T-helper 1 cell treated with Interleukin-12 subunit alpha and Interleukin-12 subunit beta and Interleukin-4 antibody, amounts not matched to agents 30 μg/mL and 1 μg/mL, for 36 hours (primary cell): ENCODE measurements at regions not wholly inside any gene's neighbourhood (a gene's known extent, or its start where the extent isn't known, plus 50 kb on each side); places are given as distances from the start of the nearest gene placed in this dataset.
"Not testable (repeated sequence)": the region's sequence is repeated elsewhere in the genome, so short reads cannot be mapped to it uniquely, and the experiment has no call there.

Source experiments
- H3K27ac Mint-ChIP-seq: one replicate; pipeline ENCODE4 v1.8.0; 2021; ENCODE audit warnings: mild to moderate bottlenecking, mixed read lengths
- H3K27me3 Mint-ChIP-seq: one replicate; pipeline ENCODE4 v1.8.0; 2021; ENCODE audit warnings: low read depth, mixed read lengths
- H3K36me3 Mint-ChIP-seq: one replicate; pipeline ENCODE4 v1.8.0; 2021; ENCODE audit warnings: low read depth, mixed read lengths
- H3K4me1 Mint-ChIP-seq: one replicate; pipeline ENCODE4 v1.8.0; 2021; ENCODE audit warnings: low read depth, mixed read lengths
- H3K4me3 Mint-ChIP-seq: one replicate; pipeline ENCODE4 v1.8.0; 2021; ENCODE audit warnings: mild to moderate bottlenecking, moderate library complexity, mixed read lengths
- H3K9me3 Mint-ChIP-seq: one replicate; pipeline ENCODE4 v1.8.0; 2021; ENCODE audit warnings: mixed read lengths

DNA sequence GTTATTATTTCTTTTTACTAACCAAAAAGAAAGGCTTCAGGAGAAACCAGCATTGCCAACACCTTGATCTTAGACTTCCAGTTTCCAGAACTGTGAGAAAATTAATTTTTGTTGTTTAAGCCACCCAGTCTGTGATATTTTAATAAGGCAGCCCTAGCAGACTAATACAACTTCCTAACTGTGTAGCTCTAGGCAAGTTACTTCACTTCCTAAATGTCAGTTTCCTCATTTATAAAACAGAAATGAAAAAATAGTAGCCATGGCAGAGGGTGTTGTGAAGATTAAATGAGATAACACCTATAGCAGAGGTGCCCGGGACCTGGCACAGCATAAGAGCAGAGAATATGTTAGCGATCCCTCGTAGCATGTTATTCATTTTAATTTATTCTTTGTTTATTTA is 66.6 kb upstream of the HAND1 start:
- Mint-ChIP-seq H3K36me3 (no peaks in the 10 kb centered on the region), H3K9me3 (no peaks in the 10 kb centered on the region), H3K27me3 (peaks cover 7% of the 10 kb centered on the region), H3K27ac (no peak overlapping the region), H3K4me1 (no peaks in the 10 kb centered on the region), H3K4me3 (no peak overlapping the region)

- H3K36me3 Mint-ChIP-seq = no peaks in the 10 kb centered on the region
- peaks cover 7% of the 10 kb centered on the region for H3K27me3 Mint-ChIP-seq
- no peaks in the 10 kb centered on the region for H3K9me3 Mint-ChIP-seq
- no peak overlapping the region for H3K27ac Mint-ChIP-seq
- no peak overlapping the region for H3K4me3 Mint-ChIP-seq
- no peaks in the 10 kb centered on the region for H3K4me1 Mint-ChIP-seq
These were observed 65.4 kb upstream of the HAND1 start for GRCh38 chr5:154543380-154543779.

DNA sequence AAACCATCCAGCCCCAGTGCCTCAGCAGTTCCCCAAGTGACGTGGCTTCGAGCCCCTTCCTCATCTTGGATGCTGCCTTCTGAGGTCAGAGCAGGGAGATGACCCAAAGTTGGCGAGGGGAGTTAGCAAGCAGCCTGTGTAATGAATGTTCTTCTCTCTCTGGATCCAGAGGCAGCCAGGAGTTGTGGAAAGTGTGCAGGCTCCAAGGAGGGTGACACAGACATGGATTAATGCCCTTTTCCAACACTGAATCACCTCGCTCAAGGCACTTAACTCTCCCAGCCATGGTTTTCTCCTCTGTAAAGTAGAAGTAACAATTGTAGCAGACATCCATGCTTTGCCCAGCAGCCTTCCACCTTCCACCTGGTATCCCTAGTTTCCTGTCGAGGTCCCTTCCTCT is 64.6 kb upstream of the HAND1 start:
- Mint-ChIP-seq H3K27ac (no peak overlapping the region), H3K9me3 (no peaks in the 10 kb centered on the region), H3K36me3 (no peaks in the 10 kb centered on the region), H3K4me1 (no peaks in the 10 kb centered on the region), H3K4me3 (no peak overlapping the region), H3K27me3 (peaks cover 7% of the 10 kb centered on the region)

- no peaks in the 10 kb centered on the region for H3K4me1 Mint-ChIP-seq
- peaks cover 4% of the 10 kb centered on the region for H3K27me3 Mint-ChIP-seq
- no peaks in the 10 kb centered on the region for H3K36me3 Mint-ChIP-seq
- H3K9me3 Mint-ChIP-seq = no peaks in the 10 kb centered on the region
- H3K27ac Mint-ChIP-seq = no peak overlapping the region
- no peak overlapping the region for H3K4me3 Mint-ChIP-seq
These were observed 64.0 kb upstream of the HAND1 start for GRCh38 chr5:154542000-154542399.

- Mint-ChIP-seq H3K9me3 (no peaks in the 10 kb centered on the region), H3K36me3 (no peaks in the 10 kb centered on the region), H3K4me1 (no peaks in the 10 kb centered on the region), H3K4me3 (no peak overlapping the region), H3K27me3 (no peaks in the 10 kb centered on the region), H3K27ac (no peak overlapping the region)
These were observed 63.5 kb upstream of the HAND1 start for GRCh38 chr5:154541553-154541952.

DNA sequence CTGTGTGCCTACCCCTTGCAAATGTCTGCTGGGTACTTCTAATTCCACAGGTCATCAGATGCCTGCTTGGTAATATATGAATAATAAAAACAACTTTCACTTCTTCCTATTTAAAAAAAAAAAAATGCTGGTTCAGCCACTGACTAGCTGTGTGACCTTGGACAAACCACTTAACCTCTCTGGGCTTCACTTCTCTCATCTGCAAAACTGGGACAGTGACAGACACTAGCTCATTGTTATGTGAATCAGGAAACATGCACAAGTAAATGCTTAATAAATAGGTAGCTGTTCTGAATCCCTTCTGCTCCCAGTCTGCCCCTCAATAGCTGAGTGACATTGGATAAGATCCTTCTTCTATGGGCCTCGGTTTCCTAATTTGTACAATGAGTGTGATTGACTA is 62.6 kb upstream of the HAND1 start:
- Mint-ChIP-seq H3K4me3 (no peak overlapping the region), H3K4me1 (no peaks in the 10 kb centered on the region), H3K27me3 (peaks cover 2% of the 10 kb centered on the region), H3K9me3 (no peaks in the 10 kb centered on the region), H3K27ac (no peak overlapping the region), H3K36me3 (no peaks in the 10 kb centered on the region)

GRCh38 chr5:154538492-154538891 is 60.5 kb upstream of the HAND1 start:
- H3K27me3 Mint-ChIP-seq = peaks cover 4% of the 10 kb centered on the region
- no peak overlapping the region for H3K27ac Mint-ChIP-seq
- no peak overlapping the region for H3K4me3 Mint-ChIP-seq
- H3K4me1 Mint-ChIP-seq = no peaks in the 10 kb centered on the region
- H3K9me3 Mint-ChIP-seq = no peaks in the 10 kb centered on the region
- no peaks in the 10 kb centered on the region for H3K36me3 Mint-ChIP-seq

DNA sequence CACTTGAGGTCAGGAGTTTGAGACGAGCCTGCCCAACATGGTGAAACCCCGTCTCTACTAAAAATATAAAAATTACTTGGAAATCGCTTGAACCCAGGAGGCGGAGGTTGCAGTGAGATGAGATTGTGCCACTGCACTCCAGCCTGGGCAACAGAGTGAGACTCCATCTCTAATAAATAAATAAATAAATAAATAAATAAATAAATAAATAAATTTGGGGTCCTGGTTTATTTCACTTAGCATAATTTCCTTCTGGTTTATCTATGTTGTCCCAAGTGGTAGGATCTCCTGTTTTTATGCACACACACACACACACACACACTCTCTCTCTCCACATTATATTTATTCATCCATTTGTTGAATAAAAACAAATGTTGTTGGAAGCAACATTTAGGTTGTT is 58.4 kb upstream of the HAND1 start:
- not testable (repeated sequence) for H3K36me3 Mint-ChIP-seq, H3K27me3 Mint-ChIP-seq, H3K4me1 Mint-ChIP-seq, H3K9me3 Mint-ChIP-seq, H3K27ac Mint-ChIP-seq, H3K4me3 Mint-ChIP-seq

- H3K4me1 Mint-ChIP-seq = no peaks in the 10 kb centered on the region
- no peaks in the 10 kb centered on the region for H3K36me3 Mint-ChIP-seq
- no peaks in the 10 kb centered on the region for H3K9me3 Mint-ChIP-seq
- peaks cover 4% of the 10 kb centered on the region for H3K27me3 Mint-ChIP-seq
- no peak overlapping the region for H3K4me3 Mint-ChIP-seq
- H3K27ac Mint-ChIP-seq = no peak overlapping the region
These were observed 57.5 kb upstream of the HAND1 start for GRCh38 chr5:154535535-154535934.

DNA sequence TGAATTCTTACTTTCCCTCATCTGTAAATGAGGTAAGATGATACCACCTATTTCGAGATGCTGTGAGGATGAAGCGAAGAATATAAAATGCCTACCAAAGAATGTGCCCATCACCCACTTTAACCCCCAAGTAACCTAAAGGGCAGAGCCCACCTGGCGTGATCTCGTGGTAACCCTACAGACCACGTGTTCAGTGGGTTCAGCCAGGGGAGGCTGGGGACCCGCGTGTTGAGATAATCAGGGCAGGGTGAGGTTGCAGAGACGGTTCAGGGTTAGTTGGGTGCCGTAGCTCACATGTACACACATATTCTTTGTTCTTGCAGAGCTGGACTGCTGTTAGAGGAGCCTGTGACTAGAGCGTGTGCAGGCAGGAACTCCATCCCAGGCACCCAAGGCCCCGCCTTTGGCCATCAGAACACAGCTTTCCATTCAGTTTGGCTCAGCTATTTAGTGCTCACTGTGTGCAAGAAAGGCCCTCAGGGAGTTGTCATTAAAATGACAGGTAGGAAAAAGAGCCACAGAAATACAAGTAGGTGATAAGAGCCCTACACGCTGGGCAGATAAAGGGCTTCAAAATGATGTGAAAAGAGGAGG is 56.5 kb upstream of the HAND1 start:
- no peak overlapping the region for H3K27ac Mint-ChIP-seq
- H3K36me3 Mint-ChIP-seq = no peaks in the 10 kb centered on the region
- peaks cover 4% of the 10 kb centered on the region for H3K27me3 Mint-ChIP-seq

GRCh38 chr5:154529282-154529681 is 51.3 kb upstream of the HAND1 start:
- Mint-ChIP-seq H3K4me3 (no peak overlapping the region), H3K4me1 (no peaks in the 10 kb centered on the region), H3K27ac (no peak overlapping the region), H3K27me3 (peaks cover 4% of the 10 kb centered on the region), H3K9me3 (no peaks in the 10 kb centered on the region), H3K36me3 (no peaks in the 10 kb centered on the region)

More for the DNA sequence above, 56.5 kb upstream of the HAND1 start:
- H3K4me1 Mint-ChIP-seq = no peaks in the 10 kb centered on the region
- no peaks in the 10 kb centered on the region for H3K9me3 Mint-ChIP-seq
- H3K4me3 Mint-ChIP-seq = no peak overlapping the region

DNA sequence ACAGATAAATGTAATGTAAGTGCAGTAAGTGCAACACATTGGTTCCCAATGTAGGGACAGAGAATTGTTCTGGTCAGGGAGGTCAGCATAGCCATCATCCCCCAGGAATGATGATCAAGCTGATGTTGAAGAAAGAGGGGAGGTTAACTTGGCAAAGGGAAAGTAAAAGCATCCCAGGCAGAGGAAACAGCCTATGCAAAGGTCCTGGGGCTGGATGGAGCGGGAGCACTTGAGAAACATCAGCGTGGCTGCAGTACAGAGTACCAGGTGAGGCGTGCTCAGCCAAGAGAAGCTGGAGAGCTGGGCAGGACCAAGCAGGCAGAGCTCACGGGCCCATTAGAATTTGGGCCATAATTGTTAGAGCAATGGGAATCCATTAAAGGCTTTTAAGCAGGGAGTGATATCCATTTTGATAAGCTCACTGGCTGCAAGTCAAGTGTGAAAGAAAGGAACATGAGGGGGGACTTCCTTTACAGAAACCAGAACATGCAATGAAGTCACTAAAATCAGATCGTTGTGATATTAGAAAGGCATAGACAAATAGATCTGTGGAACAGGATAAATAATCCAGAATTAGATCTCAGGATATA is 50.1 kb upstream of the HAND1 start:
- Mint-ChIP-seq H3K4me3 (no peak overlapping the region), H3K4me1 (no peaks in the 10 kb centered on the region), H3K27ac (no peak overlapping the region), H3K36me3 (no peaks in the 10 kb centered on the region), H3K27me3 (peaks cover 4% of the 10 kb centered on the region), H3K9me3 (no peaks in the 10 kb centered on the region)
